ENCODE measurements at regions not wholly inside any gene's neighbourhood (a gene's known extent, or its start where the extent isn't known, plus 50 kb on each side); places are given as distances from the start of the nearest gene placed in this dataset.

GRCh38 chr11:122062763-122063162, 53.3 kb downstream of the BLID start:
- Histone ChIP-seq H3K79me2 (ENCODE audit: insufficient read depth, low read length) (no peaks in the 10 kb centered on the region), H3K27me3 (ENCODE audit: insufficient read depth, low read length) (no peaks in the 10 kb centered on the region), H2AFZ (ENCODE audit: low read depth, low read length, poor library complexity, severe bottlenecking) (no peak overlapping the region), H3K27ac (ENCODE audit: low read depth, low read length) (no peak overlapping the region), H3K9me3 (ENCODE audit: control insufficient read depth in 1 of 2, insufficient read depth in 1 of 2, low read depth in 1 of 2, low read length in 2 of 2) (peaks cover 3 to 5% of the 10 kb centered on the region in 2 experiments), H3K4me3 (replicated peaks in 1 of 2; ENCODE audit: low read depth in 1 of 2, low read length in 2 of 2) (no peak overlapping the region), H3K4me2 (ENCODE audit: low read length) (no peak overlapping the region), H3K4me1 (ENCODE audit: control insufficient read depth in 1 of 2, insufficient read depth in 2 of 2, low read length in 2 of 2) (no peaks in the 10 kb centered on the region), H3K9ac (ENCODE audit: low read length) (no peak overlapping the region), H3K9me2 (ENCODE audit: insufficient read depth) (no peaks in the 10 kb centered on the region), H4K20me1 (ENCODE audit: insufficient read depth) (no peaks in the 10 kb centered on the region), H3K36me3 (ENCODE audit: control insufficient read depth in 1 of 2, insufficient read depth in 2 of 2, low read length in 2 of 2) (no peaks in the 10 kb centered on the region)
- TF ChIP-seq CTCF (IDR thresholded peaks at IDR 0.05 in 2 of 3, conservative IDR thresholded peaks at IDR 0.05 in 1 of 3; ENCODE audit: borderline replicate concordance in 1 of 3, insufficient read depth in 1 of 3, low read depth in 2 of 3, low read length in 2 of 3), result no peak
- no peak for TF ChIP-seq FOSL1 (IDR thresholded peaks at IDR 0.05; ENCODE audit: low read depth)
- no peak for TF ChIP-seq ZFX (IDR thresholded peaks at IDR 0.05)
- TF ChIP-seq CBX3 (IDR thresholded peaks at IDR 0.05; ENCODE audit: low read depth), result no peak
- no peak for TF ChIP-seq SIN3A (IDR thresholded peaks at IDR 0.05; ENCODE audit: low read depth)
- no peak for TF ChIP-seq POLR2AphosphoS5 (IDR thresholded peaks at IDR 0.05; ENCODE audit: low read depth, low read length)
- no peak for TF ChIP-seq YY1 (IDR thresholded peaks at IDR 0.05; ENCODE audit: extremely low read depth, insufficient replicate concordance, low read depth, low read length)
- no peak for TF ChIP-seq CEBPB (IDR thresholded peaks at IDR 0.05; ENCODE audit: low read depth)
- TF ChIP-seq REST (IDR thresholded peaks at IDR 0.05; ENCODE audit: low read depth), result no peak
- no peak for TF ChIP-seq SP1 (IDR thresholded peaks at IDR 0.05; ENCODE audit: low read depth)
- no peak for TF ChIP-seq RAD21 (IDR thresholded peaks at IDR 0.05; ENCODE audit: low read depth)
- no peak for TF ChIP-seq POLR2A (IDR thresholded peaks at IDR 0.05; ENCODE audit: borderline replicate concordance, extremely low read depth, insufficient read depth, insufficient read length)
- POLR2A ChIA-PET, result no interaction called here
- RAD21 ChIA-PET (ENCODE audit: low non-redundant PET in 1 of 2, low total read pairs in 2 of 2, uncharacterized antibody in 2 of 2, unreplicated experiment in 2 of 2), result no interaction called here
- DNase-seq (ENCODE audit: low read depth, low spot score) (no peak), ATAC-seq (no peak)
- no TSS peak for BruUV-seq (replicated peaks)
- CTCF ChIA-PET, result no interaction called here
- intact Hi-C loops (cut with micrococcal nuclease), result no loop called here

All from HCT116 (cell line).